ENCODE measurements at regions not wholly inside any gene's neighbourhood (a gene's known extent, or its start where the extent isn't known, plus 50 kb on each side); places are given as distances from the start of the nearest gene placed in this dataset.

DNA sequence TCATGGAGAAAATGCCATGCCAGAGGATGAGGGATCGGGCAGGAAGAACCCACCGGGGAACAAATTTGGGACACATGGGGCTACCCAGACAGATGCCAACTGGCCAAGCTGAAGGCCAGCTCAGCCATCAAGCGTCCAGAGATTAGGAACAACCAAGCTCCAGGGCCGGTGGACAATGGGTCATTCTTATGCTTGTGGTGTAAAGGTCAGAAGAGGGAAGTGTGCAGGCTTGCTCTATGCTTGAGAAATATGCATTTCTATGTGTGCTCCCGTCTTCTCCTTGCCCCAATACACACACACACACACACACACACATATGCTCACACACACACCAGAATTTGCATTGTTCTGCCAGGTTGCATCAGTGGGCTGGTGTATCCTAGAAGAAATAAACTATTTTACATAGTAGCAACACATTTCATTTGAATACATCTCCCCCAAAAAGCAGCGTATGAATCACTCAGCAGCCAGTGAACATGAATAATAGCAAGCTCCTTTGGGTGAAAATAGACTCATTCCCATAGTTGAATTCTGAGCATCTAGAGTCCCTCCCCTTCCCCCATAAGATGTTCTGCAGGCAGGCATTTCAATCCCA, 201.9 kb upstream of the PPARGC1A start:
- DNase-seq, result no peak

DNA sequence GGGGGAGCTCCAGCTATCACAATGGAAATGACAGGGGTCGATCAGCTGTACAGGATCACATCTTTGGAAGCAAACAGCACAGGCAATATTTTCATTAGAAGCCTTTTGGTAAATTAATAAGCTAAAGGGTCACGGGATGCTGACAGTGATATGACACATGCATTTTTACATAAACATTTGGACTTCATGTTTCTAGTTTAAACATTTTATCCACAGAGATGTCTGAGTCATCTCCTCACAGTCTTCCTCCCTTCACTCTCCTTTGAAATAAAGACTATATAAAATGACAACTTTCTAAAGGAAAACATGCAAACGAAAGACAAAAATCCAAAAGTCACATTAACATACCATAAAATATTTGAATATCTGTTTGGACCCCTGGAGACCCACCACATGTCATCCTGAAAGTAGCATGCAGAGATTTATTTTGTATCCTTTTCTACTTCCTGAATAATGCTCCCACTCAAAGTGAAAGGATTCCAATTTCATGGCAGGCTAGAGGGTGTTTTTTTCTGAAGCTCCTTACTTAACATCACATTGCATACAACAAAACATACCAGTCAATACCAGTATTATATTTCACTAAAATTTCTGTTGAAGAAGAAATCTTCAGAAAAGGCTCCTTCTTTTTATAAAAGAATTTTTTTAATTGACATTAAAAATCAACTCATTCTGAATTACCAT, 200.1 kb upstream of the PPARGC1A start:
- DNase-seq, result no peak

DNA sequence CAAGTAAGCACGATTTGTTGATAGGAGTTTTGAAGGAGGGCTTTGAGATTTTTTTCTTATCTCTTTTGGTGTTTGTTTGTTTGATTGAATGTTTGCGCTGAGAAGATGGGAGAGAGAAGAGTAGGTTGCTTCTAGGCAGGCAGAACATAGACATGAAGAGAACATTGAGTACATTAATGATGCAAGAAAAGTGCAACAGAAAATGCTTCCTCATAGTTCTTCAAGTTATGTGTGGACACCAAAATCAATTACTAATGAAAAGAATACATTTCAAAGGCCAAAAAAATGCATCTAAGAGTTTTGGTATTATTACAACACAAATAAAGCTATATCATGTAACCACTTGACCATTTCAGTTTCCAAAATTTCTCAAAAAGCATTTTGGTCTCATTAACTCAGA, 191.0 kb upstream of the PPARGC1A start:
- DNase-seq, result no peak

DNA sequence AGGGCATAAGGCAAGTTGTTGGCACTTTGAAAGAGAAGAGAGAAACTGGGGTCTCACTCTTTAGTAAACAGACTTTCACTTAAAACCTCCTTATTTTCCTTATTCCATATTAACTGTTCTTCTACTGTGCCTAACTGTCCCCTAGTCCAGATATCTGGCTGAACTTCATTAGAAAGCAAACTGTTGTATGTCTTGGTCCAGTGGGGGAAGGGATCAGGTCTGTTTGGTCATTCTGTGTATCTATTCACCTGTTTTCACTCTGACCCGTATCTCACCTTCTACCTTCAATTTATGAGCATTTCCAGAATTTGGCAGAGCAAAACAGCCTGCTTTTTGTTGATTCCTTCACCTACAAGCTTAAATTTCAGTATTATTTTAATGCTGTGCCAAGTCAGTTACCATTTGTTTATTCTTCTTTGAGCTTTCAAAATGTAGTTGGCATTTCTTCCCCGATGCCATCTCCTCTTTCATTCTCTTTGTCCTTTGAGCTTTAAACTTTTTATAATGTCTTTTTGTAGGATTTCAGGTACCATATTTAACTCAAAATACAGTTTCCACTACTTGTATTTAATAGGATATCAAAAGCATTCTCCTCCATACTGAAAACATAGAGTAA, 188.6 kb upstream of the PPARGC1A start:
- DNase-seq, result no peak

DNA sequence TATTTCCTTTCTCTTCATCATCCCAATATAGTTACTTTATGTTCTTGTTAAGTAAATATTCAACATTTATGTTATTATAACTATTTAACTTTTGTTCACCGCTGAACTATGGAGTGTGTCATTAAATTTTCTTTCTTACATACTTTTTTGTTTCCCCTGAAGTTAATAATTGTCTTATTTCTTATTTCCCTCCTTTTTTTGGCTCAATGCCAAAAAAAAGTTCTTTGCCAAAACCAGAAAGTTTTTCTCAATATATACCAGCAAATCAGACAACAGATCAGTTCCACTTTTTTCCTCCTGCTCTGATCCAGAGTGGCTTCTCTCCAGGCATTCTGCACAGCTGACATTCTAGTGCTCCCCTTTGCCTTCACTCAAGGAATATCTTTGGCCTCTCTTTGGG, 187.0 kb upstream of the PPARGC1A start:
- DNase-seq, result no peak

DNA sequence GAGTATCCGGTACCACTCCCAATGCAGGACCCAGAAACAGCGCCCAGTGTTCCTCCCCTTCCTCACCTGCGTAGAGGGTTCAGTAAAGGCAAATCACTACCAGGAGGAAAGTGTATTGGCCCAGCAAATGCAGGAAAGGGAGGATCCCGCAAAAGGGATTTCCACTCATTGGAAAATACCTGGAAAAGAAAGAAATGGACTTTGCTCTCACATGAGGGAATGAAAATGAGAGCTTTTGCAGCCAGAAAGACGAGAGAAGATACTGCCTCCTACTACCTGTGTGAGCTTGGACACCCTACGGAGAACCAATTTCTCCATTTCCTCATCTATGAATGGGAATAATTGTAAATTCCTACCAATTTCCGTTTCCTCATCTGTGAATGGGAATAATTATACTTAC, 184.1 kb upstream of the PPARGC1A start:
- DNase-seq, result no peak

DNA sequence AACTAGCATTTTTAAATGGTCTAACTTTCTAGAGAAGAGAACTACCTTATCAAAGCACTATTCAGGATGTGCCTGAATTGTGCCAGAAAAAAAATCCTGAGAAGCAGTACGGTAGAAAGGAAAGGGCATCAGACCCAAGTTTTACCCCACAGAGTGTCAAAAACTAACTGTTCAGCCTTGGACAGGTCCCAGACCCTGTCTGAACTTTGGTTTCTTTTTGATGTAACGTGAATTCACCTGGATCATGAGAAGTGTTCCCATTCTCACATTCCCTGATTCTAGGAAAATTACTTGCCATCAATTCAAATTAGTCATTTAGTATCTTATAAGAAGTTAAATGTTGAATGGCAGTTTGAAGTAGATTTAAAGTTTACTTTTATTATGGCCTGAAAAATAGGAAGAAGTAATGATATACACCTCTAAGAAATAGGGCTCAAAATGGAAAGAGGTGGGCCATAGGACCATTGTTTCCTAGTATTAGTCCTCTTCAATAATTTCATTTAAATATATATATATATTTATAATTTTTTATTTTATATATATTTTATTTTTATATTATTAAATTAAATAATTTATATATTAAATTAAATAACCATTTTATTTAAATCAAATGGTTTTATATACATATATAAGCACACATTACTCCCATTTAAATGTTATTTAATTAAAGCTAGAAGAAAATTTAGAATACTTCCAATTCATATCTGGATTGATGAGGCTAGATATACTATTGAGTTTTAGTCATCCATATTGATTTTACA, 181.9 kb upstream of the PPARGC1A start:
- DNase-seq, result no peak

DNA sequence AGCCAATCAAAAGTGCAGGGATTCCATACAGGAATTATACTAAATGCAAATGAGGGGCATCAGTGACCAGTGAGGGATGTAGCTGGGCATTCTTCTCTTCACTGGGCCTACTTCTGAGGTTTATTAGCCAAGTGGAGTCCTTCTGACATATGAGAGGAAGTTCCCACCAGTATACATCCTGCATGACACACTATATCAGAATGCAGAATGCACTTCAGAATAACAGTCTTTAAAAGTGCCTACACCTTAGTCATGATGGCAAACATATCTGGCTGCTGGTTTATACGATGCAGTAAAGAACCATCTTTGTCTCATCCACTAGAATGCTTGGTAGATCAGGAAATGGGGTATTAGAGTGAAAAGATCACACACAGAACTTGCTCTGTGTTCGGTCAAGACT, 180.3 kb upstream of the PPARGC1A start:
- no peak for DNase-seq

DNA sequence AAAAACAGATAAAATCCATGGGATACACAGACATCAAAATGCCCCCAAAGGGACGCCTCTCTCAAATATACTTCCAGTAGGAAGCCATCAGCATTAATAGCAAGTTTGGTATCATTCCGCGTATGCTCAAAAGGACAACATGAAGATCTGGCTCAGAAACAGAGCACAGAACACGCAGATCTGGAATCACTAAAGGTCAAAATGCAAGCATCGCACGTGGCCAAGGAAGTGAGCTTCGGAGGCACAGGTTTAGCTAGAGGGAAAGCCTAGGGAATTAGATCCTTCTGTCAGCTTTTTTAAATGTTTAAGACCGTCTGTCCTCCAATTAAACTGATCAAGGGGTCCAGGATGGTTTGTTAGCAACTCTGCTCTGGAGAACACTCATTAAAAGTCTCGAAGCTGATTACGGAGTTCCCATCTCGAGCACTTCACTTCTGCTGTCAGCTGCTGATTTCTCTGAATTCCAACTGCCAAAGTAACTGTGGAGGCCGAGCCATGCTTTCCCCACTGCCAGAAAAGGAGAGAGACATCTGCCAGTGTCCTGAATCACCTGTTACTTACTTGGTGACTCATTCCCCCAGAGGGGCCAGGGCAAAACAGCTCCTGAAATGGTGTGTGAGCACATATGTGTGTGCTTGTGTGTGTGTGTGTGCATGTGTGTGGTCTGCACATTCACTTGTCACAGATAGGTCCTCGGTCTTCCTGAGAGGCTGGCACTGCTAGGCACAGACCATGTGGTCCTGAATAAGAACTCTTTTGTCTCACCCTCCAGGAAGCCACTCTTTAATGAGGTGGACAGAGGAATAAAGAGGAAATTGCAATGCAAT, 177.7 kb upstream of the PPARGC1A start:
- no peak for DNase-seq

DNA sequence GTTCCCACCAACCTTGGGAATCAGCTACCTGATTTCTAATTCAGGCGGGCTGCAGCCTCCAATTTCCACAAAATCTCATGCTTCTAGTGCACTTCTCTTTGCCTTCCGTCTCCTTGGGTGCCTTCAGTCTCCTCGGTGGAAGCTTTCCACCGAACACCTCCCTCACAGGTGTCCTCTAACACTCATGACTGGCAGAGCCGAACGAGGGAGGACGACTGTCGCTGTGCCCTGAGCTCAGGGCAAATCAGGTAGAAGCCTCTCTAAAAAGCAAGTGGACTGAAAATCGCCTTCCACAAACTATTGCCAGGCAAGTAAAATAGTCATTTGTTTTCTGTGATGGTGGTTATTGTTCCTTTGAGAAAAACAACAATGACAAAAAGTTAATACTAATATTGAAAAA, 176.1 kb upstream of the PPARGC1A start:
- DNase-seq, result no peak

DNA sequence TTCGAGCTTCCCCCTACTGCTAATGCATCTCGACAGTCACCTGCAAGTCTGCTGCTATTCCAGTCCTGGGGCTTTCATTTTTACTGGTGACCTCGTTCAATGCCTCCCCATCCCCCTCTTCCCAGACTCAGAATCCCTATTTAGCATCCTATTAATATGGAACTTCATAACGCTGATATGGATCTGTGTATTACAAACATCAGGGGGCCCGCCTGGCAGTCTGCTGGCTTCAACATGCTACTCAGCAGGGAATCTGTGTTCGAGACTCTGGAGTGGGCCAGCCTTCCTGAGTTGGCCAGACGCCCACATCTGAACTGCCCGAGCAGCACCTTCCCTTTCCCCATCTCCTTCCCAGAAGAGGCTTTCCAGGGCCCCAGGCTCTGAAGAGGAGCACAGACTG, 173.9 kb upstream of the PPARGC1A start:
- DNase-seq, result no peak

DNA sequence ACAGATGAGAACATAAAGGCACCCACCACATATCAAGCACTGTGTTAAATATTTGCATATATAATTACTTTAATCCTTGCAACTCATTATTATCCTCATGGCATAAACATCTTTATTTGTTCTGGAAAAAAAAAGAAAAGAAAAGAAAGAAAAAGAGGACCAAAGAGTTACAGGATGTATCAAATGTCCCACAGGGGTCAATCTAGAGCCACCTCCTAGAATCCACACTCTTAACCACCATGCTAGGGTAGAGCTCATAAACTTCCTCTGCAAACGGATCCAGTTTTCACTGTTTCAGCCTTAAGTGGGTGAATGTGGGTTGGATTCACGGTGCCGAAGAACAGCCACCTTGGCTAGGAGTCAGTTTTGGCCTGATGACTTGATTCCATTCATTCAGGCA, 171.1 kb upstream of the PPARGC1A start:
- no peak for DNase-seq

DNA sequence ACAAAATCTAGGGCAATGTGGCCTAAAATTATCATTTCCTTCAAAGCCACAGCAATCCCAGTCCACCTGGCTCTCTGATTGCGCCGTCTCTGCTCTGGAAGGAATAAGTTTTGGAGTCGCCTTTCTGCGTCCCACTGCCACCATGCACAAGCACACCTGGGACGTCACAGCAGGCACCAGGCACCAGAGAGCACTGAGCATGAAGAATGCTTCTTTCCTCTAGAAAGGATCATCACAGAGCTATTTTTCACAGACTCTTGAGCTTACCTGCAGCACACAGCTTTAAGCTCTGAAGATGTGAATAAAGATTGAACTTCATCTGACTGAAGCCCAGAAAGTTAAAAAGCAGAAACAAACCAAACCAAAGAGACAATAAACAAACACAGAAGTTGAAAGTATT, 170.0 kb upstream of the PPARGC1A start:
- DNase-seq, result no peak

DNA sequence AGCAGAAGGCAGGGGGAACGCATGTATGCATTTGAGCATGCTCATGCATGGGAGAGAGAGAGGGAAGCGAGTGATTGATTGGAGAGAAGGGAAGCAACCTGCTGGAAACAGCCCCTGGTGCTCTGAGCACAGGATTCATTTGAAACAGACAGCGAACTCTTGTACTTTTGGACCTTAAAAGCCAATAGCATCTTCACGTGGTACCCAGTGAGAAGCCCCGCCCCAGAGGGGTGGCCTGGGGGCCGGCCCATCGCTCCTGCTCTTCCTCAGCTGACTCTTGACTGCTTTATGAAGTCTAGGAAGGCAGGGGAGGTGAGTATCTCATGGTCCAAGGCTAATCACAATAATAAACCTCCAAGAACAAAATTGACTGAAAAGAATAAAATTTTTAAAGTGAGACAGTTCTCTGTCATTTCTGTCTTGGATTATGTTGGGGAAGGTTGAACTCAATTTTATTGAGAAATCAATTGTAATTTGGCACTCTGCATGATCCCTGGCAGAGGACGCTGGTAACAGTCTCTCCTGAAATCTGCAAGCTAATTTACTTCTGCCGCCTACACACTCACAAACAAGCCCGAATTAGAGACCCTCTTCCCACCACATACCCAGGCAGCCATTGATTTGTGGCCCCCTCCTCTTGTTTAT, 168.2 kb upstream of the PPARGC1A start:
- DNase-seq, result no peak

DNA sequence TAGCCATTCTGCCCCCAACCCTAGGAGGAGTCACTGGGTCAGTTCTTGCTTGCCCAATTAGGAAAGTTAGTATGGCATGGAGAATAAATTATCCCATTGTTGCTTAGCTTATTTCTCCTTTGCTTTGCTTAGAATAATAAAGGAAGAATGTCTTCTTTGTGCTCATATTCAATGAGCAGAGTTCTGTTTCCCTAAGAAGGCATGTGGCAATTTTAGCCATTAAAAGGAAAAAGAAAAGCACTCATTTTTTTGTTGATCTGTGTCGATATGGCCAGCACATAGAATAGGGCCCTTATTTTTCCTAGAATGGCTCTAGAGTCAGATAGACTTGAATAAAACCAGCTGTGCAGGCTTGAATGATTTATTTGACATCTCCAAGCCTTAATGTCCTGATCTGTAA, 166.4 kb upstream of the PPARGC1A start:
- DNase-seq, result no peak

DNA sequence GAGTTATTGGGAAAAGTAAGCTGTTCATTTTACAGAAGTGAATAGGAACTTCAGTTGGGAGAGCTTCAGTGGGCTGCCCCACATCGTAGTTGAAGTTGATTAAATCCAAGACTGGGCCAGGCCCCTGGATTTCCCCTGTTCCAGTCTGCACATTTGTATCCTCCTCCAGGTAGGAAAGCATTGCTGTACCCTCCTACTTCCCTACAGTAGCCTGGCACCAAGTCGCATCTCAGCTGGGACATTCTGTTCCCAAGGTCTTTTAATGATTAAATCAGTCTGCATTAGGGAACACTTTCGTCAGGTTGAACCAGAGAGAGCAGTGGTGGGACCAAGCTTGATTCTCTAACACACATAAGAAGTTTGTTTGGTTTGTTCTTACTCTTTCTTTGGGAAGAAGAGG, 165.8 kb upstream of the PPARGC1A start:
- no peak for DNase-seq

DNA sequence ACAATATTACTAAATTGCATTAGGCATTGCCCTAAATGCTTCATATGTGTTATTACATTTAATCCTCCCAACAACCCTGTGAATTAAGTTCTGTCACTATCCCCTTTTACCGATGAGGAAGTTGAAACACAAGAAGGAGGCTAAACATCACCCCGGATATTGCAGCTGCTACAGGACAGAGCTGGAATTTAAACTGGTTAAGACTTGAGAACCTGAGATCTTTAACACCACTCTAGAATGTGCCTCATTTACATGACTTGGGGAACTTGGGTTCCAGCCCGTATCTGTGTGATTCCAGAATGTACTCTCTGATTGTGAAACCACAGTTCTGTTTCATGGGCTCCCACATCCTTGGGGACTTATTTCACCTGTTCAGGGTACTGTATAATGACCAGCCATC, 165.1 kb upstream of the PPARGC1A start:
- DNase-seq, result no peak

DNA sequence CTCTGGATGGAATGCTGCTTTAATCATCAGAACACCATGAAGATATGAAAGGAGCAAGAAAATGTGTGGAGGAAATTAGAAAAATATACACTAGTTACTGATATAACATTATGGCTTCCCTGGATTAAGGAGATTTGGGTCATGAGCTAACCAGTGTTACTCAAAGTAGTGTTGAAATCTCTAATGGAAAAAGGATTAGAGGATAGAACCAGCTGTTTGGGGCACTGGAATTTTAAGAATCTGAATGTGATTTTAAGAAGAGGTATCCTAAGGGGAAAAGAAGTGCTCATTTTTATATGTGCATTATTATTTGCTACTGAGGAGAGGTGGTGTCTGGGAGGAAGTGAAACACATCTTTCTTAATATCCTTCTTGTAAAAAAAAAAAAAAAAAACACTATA, 164.1 kb upstream of the PPARGC1A start:
- no peak for DNase-seq

DNA sequence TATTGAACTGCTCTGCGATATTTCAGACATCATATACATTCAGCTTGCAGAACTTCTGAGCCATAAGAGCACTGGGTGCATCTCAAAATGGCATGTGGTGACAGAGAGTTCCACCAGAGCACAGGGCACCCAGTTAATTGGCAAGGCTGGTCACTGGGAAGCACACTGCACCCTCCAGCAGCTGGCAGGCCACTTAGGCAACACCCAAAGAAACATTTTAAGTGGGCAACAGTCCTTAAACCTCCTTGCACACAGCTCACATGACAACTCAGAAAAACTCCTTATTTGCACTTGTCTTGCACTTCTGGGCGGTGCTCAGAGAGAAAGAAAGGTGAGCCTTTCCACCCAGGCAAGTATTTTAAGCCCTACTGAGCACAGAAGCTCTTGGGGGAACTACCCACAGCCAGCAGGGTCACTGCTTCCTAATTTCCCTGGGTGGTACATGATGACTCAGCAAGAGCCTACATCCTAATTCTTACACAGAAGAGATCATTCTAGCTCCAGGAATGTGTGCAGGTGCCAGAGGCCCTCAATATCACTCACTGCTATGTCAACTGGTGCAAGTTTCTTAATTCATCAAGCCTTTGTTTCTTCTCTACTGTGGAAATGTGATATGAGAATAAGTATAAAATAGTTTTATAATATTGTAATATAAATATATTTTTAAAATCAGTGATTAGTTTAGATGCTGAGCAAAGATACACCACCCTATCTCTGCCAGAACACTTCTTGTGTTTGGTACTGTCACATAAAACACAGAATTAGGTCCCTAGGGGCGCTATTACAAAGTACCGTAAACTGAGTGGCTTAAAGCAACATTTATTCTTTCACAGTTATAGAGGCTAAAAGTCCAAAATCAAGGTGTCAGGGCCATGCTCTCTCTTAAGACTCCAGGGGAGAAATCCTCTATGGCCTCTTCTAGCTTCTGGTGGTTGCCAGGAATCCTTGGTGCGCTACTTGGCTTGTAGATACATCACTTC, 155.1 kb upstream of the PPARGC1A start:
- no peak for DNase-seq

DNA sequence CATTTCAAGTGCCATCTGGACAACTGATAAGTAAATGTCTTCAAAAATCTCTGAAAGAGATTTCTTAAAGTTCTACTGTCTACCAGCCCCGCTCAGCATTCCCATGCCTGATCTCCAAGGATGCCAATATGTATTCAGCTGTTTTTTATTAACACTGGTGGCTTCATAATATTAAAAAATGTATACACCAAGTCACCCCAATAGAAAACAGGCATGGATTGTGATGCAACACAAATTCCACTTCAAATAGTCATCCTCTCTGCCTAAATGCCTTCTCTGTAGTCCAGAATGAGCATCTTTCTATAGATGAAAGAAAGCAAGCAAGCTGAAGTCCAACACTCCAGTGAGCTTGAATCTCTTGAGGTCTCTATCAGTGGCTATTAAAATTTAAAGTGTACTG, 152.2 kb upstream of the PPARGC1A start:
- no peak for DNase-seq

DNA sequence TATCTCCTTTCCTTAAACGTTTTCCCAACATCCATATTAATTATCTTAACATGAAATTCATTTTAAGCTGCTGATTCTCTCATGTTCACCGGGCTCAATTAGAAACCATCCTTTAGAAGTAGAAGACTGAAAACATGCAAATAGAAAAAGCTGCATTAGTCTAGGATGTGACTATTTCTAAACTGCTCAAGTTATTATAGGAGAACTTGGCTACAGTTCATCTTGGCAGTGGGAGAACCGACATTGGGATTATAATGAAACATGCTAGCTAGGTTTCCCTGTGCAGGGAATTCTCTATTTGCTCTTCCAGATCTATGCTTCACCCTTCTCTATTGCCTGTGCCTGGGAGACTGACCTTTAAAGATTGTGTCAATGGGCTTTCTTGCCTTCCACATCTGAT, 151.0 kb upstream of the PPARGC1A start:
- no peak for DNase-seq
